ENCODE measurements at regions not wholly inside any gene's neighbourhood (a gene's known extent, or its start where the extent isn't known, plus 50 kb on each side); places are given as distances from the start of the nearest gene placed in this dataset.

DNA sequence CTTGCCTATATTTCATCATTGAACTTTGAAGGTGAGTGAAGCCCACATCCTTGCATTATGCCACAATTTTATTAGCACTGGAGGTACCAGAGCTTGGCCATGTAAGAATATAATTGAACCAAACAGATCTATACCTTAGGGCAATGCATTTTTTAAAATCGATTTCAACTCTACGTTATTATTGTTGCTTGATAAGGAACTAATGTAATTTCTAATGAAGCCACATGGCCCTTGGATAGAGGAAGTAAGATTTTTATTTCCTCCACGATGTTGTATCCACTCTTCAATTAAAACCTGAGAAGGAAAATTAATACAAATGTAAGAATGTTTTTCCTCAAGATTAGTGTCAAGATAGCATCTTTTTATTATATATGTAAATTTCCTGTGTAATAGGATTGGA lies 370.0 kb upstream of the EEF2KMT start:
- H3K4me3 ChIP-seq (ENCODE audit: low read length in 3 of 3), result no peak overlapping the region
- H3K36me3 ChIP-seq (ENCODE audit: control insufficient read depth in 3 of 3, insufficient read depth in 3 of 3, low read length in 3 of 3), result no peaks in the 10 kb centered on the region
- H3K4me1 ChIP-seq (ENCODE audit: control insufficient read depth in 3 of 3, insufficient read depth in 3 of 3, low read length in 3 of 3), result no peaks in the 10 kb centered on the region
- no peak overlapping the region for H3K9ac ChIP-seq (ENCODE audit: low read depth in 1 of 3, low read length in 3 of 3)
- peaks cover 0 to 4% (median 3%) of the 10 kb centered on the region in 3 donors for H3K9me3 ChIP-seq (ENCODE audit: control insufficient read depth in 3 of 3, low read length in 3 of 3)
- H3K27me3 ChIP-seq (ENCODE audit: control insufficient read depth in 3 of 3, insufficient read depth in 3 of 3, low read length in 3 of 3), result no peaks in the 10 kb centered on the region
- no peak overlapping the region for H3K27ac ChIP-seq (ENCODE audit: low read depth, low read length)

GRCh38 chr16:5466551-5466950 lies 369.0 kb upstream of the EEF2KMT start:
- H3K4me1 ChIP-seq (ENCODE audit: control insufficient read depth in 3 of 3, insufficient read depth in 3 of 3, low read length in 3 of 3), result no peaks in the 10 kb centered on the region

DNA sequence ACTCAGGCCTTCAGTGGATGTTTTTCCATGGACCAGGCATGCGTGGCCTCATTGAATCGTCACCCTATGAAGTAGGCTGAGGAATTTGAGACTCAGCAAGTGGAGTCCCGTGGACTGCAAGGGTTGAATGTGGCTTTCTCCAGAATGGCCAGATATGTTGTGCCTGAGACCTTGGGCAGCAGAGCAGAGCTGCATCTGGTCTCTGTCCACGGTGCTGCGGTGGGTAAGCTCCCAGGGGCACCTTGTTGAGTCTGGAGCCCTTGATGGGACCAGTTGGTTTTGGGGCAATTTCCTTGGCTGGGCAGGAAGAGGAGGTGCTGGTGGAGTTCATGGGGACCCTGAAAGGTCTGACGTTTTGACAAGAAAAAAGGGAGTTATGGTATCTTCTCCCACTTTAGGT lies 368.1 kb upstream of the EEF2KMT start:
- peaks cover 0 to 4% (median 3%) of the 10 kb centered on the region in 3 donors for H3K9me3 ChIP-seq (ENCODE audit: control insufficient read depth in 3 of 3, low read length in 3 of 3)
- H3K36me3 ChIP-seq (ENCODE audit: control insufficient read depth in 3 of 3, insufficient read depth in 3 of 3, low read length in 3 of 3), result no peaks in the 10 kb centered on the region
- H3K4me1 ChIP-seq (ENCODE audit: control insufficient read depth in 3 of 3, insufficient read depth in 3 of 3, low read length in 3 of 3), result no peaks in the 10 kb centered on the region
- H3K27ac ChIP-seq (ENCODE audit: low read depth, low read length), result no peak overlapping the region
- no peak overlapping the region for H3K9ac ChIP-seq (ENCODE audit: low read depth in 1 of 3, low read length in 3 of 3)
- H3K27me3 ChIP-seq (ENCODE audit: control insufficient read depth in 3 of 3, insufficient read depth in 3 of 3, low read length in 3 of 3), result no peaks in the 10 kb centered on the region
- H3K4me3 ChIP-seq (ENCODE audit: low read length in 3 of 3), result no peak overlapping the region

More at GRCh38 chr16:5466551-5466950, 369.0 kb upstream of the EEF2KMT start:
- Histone ChIP-seq H3K9ac (ENCODE audit: low read depth in 1 of 3, low read length in 3 of 3) (no peak overlapping the region), H3K27me3 (ENCODE audit: control insufficient read depth in 3 of 3, insufficient read depth in 3 of 3, low read length in 3 of 3) (no peaks in the 10 kb centered on the region), H3K27ac (ENCODE audit: low read depth, low read length) (no peak overlapping the region), H3K36me3 (ENCODE audit: control insufficient read depth in 3 of 3, insufficient read depth in 3 of 3, low read length in 3 of 3) (no peaks in the 10 kb centered on the region), H3K9me3 (ENCODE audit: control insufficient read depth in 3 of 3, low read length in 3 of 3) (peaks cover 0 to 4% (median 3%) of the 10 kb centered on the region in 3 donors), H3K4me3 (ENCODE audit: low read length in 3 of 3) (no peak overlapping the region)

DNA sequence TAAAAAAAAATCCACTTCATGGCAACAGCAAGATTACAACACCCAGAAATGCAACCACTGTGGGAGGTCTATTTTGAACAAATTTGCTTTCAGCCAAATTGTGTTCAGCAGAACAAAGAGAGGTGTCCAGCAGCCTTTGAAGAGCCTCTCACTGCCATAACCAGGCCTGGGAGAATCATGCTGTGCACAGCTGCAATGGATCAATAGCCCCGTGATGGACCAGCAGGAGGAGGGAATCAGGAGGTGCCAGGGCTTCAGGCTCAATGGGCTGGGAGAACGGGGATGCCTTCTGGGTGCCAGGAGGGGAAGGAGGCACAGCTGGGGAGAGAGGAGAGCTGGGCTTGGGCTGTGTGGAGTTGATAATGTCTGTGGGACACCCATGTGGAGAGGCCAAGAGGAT lies 366.2 kb upstream of the EEF2KMT start:
- Histone ChIP-seq H3K9me3 (ENCODE audit: control insufficient read depth in 3 of 3, low read length in 3 of 3) (peaks cover 0 to 4% (median 3%) of the 10 kb centered on the region in 3 donors), H3K27ac (ENCODE audit: low read depth, low read length) (no peak overlapping the region), H3K9ac (ENCODE audit: low read depth in 1 of 3, low read length in 3 of 3) (no peak overlapping the region), H3K27me3 (ENCODE audit: control insufficient read depth in 3 of 3, insufficient read depth in 3 of 3, low read length in 3 of 3) (peaks cover 0 to 3% (median 0%) of the 10 kb centered on the region in 3 donors), H3K4me3 (ENCODE audit: low read length in 3 of 3) (no peak overlapping the region), H3K36me3 (ENCODE audit: control insufficient read depth in 3 of 3, insufficient read depth in 3 of 3, low read length in 3 of 3) (no peaks in the 10 kb centered on the region), H3K4me1 (ENCODE audit: control insufficient read depth in 3 of 3, insufficient read depth in 3 of 3, low read length in 3 of 3) (no peaks in the 10 kb centered on the region)

- H3K4me1 ChIP-seq (ENCODE audit: control insufficient read depth in 3 of 3, insufficient read depth in 3 of 3, low read length in 3 of 3), result no peaks in the 10 kb centered on the region
- no peak overlapping the region for H3K27ac ChIP-seq (ENCODE audit: low read depth, low read length)
- H3K36me3 ChIP-seq (ENCODE audit: control insufficient read depth in 3 of 3, insufficient read depth in 3 of 3, low read length in 3 of 3), result no peaks in the 10 kb centered on the region
- no peak overlapping the region for H3K4me3 ChIP-seq (ENCODE audit: low read length in 3 of 3)
- peaks cover 0 to 3% (median 0%) of the 10 kb centered on the region in 3 donors for H3K27me3 ChIP-seq (ENCODE audit: control insufficient read depth in 3 of 3, insufficient read depth in 3 of 3, low read length in 3 of 3)
- H3K9ac ChIP-seq (ENCODE audit: low read depth in 1 of 3, low read length in 3 of 3), result no peak overlapping the region
- no peaks in the 10 kb centered on the region for H3K9me3 ChIP-seq (ENCODE audit: control insufficient read depth in 3 of 3, low read length in 3 of 3)
These were observed 364.0 kb upstream of the EEF2KMT start for GRCh38 chr16:5461574-5461973.

DNA sequence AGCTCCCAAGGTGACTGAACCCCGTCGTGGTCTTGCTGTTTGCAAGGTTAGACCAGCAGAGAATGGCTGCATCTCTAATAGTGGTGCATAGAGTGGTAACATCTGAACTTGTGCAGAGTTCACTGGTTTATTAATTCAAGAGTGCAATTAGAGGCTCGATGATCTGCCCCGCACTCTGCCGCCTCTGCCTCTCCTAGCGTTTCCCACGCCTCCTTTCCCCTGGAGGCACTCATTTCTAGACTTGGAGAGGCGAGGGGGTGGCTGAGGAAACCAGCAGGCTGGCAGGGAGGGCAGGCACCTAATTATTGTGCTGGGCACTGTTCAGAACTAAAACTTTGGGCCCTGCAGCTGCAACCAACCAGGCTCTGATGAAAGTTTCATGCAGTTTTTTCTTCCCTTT lies 363.5 kb upstream of the EEF2KMT start:
- Histone ChIP-seq H3K4me1 (ENCODE audit: control insufficient read depth in 3 of 3, insufficient read depth in 3 of 3, low read length in 3 of 3) (no peaks in the 10 kb centered on the region), H3K36me3 (ENCODE audit: control insufficient read depth in 3 of 3, insufficient read depth in 3 of 3, low read length in 3 of 3) (no peaks in the 10 kb centered on the region), H3K9me3 (ENCODE audit: control insufficient read depth in 3 of 3, low read length in 3 of 3) (no peaks in the 10 kb centered on the region), H3K9ac (ENCODE audit: low read depth in 1 of 3, low read length in 3 of 3) (no peak overlapping the region), H3K4me3 (ENCODE audit: low read length in 3 of 3) (no peak overlapping the region), H3K27ac (ENCODE audit: low read depth, low read length) (no peak overlapping the region), H3K27me3 (ENCODE audit: control insufficient read depth in 3 of 3, insufficient read depth in 3 of 3, low read length in 3 of 3) (peaks cover 0 to 3% (median 0%) of the 10 kb centered on the region in 3 donors)

DNA sequence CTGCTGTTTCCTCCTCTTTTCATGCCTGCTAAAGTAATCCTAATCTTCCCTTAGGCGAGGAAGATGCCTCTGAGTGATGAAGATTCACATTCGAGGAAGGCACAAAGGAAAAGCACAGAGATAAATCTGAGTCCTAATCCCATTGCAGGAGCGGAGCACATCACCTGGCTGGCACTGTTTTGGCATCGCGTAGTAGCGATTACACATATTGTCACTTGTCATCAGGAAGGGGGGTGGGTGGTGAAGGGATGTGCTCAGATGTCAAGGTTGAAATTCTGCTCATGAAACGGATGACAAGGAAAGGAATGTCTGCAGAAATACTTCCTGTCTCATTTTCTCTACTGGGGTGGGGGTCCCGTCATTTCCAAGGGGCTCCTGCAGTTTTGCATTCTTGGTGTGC lies 363.1 kb upstream of the EEF2KMT start:
- Histone ChIP-seq H3K36me3 (ENCODE audit: control insufficient read depth in 3 of 3, insufficient read depth in 3 of 3, low read length in 3 of 3) (no peaks in the 10 kb centered on the region), H3K9ac (ENCODE audit: low read depth in 1 of 3, low read length in 3 of 3) (no peak overlapping the region), H3K27me3 (ENCODE audit: control insufficient read depth in 3 of 3, insufficient read depth in 3 of 3, low read length in 3 of 3) (peaks cover 0 to 3% (median 0%) of the 10 kb centered on the region in 3 donors), H3K27ac (ENCODE audit: low read depth, low read length) (no peak overlapping the region), H3K9me3 (ENCODE audit: control insufficient read depth in 3 of 3, low read length in 3 of 3) (no peaks in the 10 kb centered on the region), H3K4me1 (ENCODE audit: control insufficient read depth in 3 of 3, insufficient read depth in 3 of 3, low read length in 3 of 3) (no peaks in the 10 kb centered on the region), H3K4me3 (ENCODE audit: low read length in 3 of 3) (no peak overlapping the region)

DNA sequence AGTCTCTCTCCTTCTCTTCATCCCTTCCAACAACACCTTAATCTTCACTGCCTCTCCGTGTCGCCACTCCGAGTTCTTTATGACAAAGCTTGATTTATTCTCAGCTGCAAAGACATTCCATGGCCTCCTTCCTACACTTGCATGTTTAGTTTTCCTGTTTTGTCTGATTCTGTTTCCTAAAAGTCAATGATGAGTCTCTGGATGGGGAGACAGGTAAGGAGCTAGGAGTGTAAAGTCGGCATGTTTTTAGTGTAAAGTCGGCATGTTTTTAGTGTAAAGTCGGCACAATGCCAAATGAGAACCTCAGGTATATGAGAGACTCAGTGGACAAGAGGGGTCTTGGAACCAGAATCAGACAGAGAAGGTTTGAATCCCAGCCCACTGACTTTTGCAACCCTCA lies 362.3 kb upstream of the EEF2KMT start:
- H3K4me1 ChIP-seq (ENCODE audit: control insufficient read depth in 3 of 3, insufficient read depth in 3 of 3, low read length in 3 of 3), result no peaks in the 10 kb centered on the region
- no peaks in the 10 kb centered on the region for H3K9me3 ChIP-seq (ENCODE audit: control insufficient read depth in 3 of 3, low read length in 3 of 3)
- H3K9ac ChIP-seq (ENCODE audit: low read depth in 1 of 3, low read length in 3 of 3), result no peak overlapping the region
- H3K27ac ChIP-seq (ENCODE audit: low read depth, low read length), result no peak overlapping the region
- H3K36me3 ChIP-seq (ENCODE audit: control insufficient read depth in 3 of 3, insufficient read depth in 3 of 3, low read length in 3 of 3), result no peaks in the 10 kb centered on the region
- H3K4me3 ChIP-seq (ENCODE audit: low read length in 3 of 3), result no peak overlapping the region
- H3K27me3 ChIP-seq (ENCODE audit: control insufficient read depth in 3 of 3, insufficient read depth in 3 of 3, low read length in 3 of 3), result peaks cover 0 to 3% (median 0%) of the 10 kb centered on the region in 3 donors

GRCh38 chr16:5455110-5455509 lies 357.5 kb upstream of the EEF2KMT start:
- Histone ChIP-seq H3K4me3 (ENCODE audit: low read length in 3 of 3) (no peak overlapping the region), H3K9me3 (ENCODE audit: control insufficient read depth in 3 of 3, low read length in 3 of 3) (peaks cover 0 to 4% (median 0%) of the 10 kb centered on the region in 3 donors), H3K4me1 (ENCODE audit: control insufficient read depth in 3 of 3, insufficient read depth in 3 of 3, low read length in 3 of 3) (no peaks in the 10 kb centered on the region), H3K27me3 (ENCODE audit: control insufficient read depth in 3 of 3, insufficient read depth in 3 of 3, low read length in 3 of 3) (no peaks in the 10 kb centered on the region), H3K36me3 (ENCODE audit: control insufficient read depth in 3 of 3, insufficient read depth in 3 of 3, low read length in 3 of 3) (no peaks in the 10 kb centered on the region), H3K27ac (ENCODE audit: low read depth, low read length) (no peak overlapping the region), H3K9ac (ENCODE audit: low read depth in 1 of 3, low read length in 3 of 3) (no peak overlapping the region)

- no peak overlapping the region for H3K4me3 ChIP-seq (ENCODE audit: low read length in 3 of 3)
- H3K27me3 ChIP-seq (ENCODE audit: control insufficient read depth in 3 of 3, insufficient read depth in 3 of 3, low read length in 3 of 3), result no peaks in the 10 kb centered on the region
- H3K36me3 ChIP-seq (ENCODE audit: control insufficient read depth in 3 of 3, insufficient read depth in 3 of 3, low read length in 3 of 3), result no peaks in the 10 kb centered on the region
- H3K4me1 ChIP-seq (ENCODE audit: control insufficient read depth in 3 of 3, insufficient read depth in 3 of 3, low read length in 3 of 3), result no peaks in the 10 kb centered on the region
- peaks cover 0 to 4% (median 0%) of the 10 kb centered on the region in 3 donors for H3K9me3 ChIP-seq (ENCODE audit: control insufficient read depth in 3 of 3, low read length in 3 of 3)
- H3K27ac ChIP-seq (ENCODE audit: low read depth, low read length), result no peak overlapping the region
- no peak overlapping the region for H3K9ac ChIP-seq (ENCODE audit: low read depth in 1 of 3, low read length in 3 of 3)
These were observed 356.8 kb upstream of the EEF2KMT start for GRCh38 chr16:5454349-5454748.

GRCh38 chr16:5451641-5452040 lies 354.0 kb upstream of the EEF2KMT start:
- H3K36me3 ChIP-seq (ENCODE audit: control insufficient read depth in 3 of 3, insufficient read depth in 3 of 3, low read length in 3 of 3), result no peaks in the 10 kb centered on the region
- no peak overlapping the region for H3K27ac ChIP-seq (ENCODE audit: low read depth, low read length)
- no peak overlapping the region for H3K4me3 ChIP-seq (ENCODE audit: low read length in 3 of 3)
- no peaks in the 10 kb centered on the region for H3K4me1 ChIP-seq (ENCODE audit: control insufficient read depth in 3 of 3, insufficient read depth in 3 of 3, low read length in 3 of 3)
- no peak overlapping the region for H3K9ac ChIP-seq (ENCODE audit: low read depth in 1 of 3, low read length in 3 of 3)
- H3K27me3 ChIP-seq (ENCODE audit: control insufficient read depth in 3 of 3, insufficient read depth in 3 of 3, low read length in 3 of 3), result no peaks in the 10 kb centered on the region
- H3K9me3 ChIP-seq (ENCODE audit: control insufficient read depth in 3 of 3, low read length in 3 of 3), result peaks cover 0 to 4% (median 0%) of the 10 kb centered on the region in 3 donors
